Heart right ventricle (tissue), 16 donors: ENCODE measurements at regions not wholly inside any gene's neighbourhood (a gene's known extent, or its start where the extent isn't known, plus 50 kb on each side); places are given as distances from the start of the nearest gene placed in this dataset.
A peak's percentile ranks its signal among the peaks of the same experiment; 100 is the strongest.

Source experiments
- ATAC-seq, 8 donors: fragments of 200-7000 bp; cut with Tn5 transposase; one replicate each; pipeline ENCODE4 v1.9.1; 2020; ENCODE audit warnings: mild to moderate bottlenecking in 8 of 8, moderate library complexity in 8 of 8, moderate number of reproducible peaks in 1 of 8
- DNase-seq, 2 donors: peaks; one replicate each; pipeline ENCODE4 v3.0.0-alpha.2; 2020
- H3K27ac ChIP-seq, 10 donors: fragments of 200-600 bp; sonication (generic) in 2 of 10; one replicate each; pipeline versions ENCODE4 v1.5.0 to v1.8.0; 2020 to 2022; ENCODE audit warnings: mild to moderate bottlenecking in 3 of 10
- H3K27me3 ChIP-seq, 7 donors: fragments of 200-600 bp; one replicate each; pipeline ENCODE4 v1.8.0; 2021 to 2022; ENCODE audit warnings: mild to moderate bottlenecking in 2 of 7
- H3K36me3 ChIP-seq, 9 donors: fragments of 200-600 bp; sonication (generic) in 1 of 9; one replicate each; pipeline versions ENCODE4 v1.5.0 to v1.8.0; 2020 to 2022; ENCODE audit warnings: mild to moderate bottlenecking in 2 of 9
- H3K4me1 ChIP-seq, 9 donors: fragments of 200-600 bp; sonication (generic) in 1 of 9; one replicate each; pipeline versions ENCODE4 v1.5.0 to v1.8.0; 2020 to 2022; ENCODE audit warnings: mild to moderate bottlenecking in 4 of 9
- H3K4me3 ChIP-seq, 10 donors: fragments of 200-600 bp; sonication (generic) in 2 of 10; one replicate each; pipeline versions ENCODE4 v1.5.0 to v1.8.0; 2020 to 2022; ENCODE audit warnings: mild to moderate bottlenecking in 7 of 10, moderate library complexity in 2 of 10
- H3K9me3 ChIP-seq, 11 donors: fragments of 200-600 bp in 10 of 11; sonication (generic) in 2 of 11; one replicate each; pipeline versions ENCODE4 v1.5.0 to v1.8.0; 2013 to 2022; ENCODE audit warnings: mild to moderate bottlenecking in 2 of 11, control low read depth in 1 of 11, moderate library complexity in 1 of 11
- CTCF ChIP-seq, 9 donors: fragments of 200-600 bp; sonication (generic) in 2 of 9; IDR thresholded peaks; one replicate each; pipeline versions ENCODE4 v1.5.0 to v1.8.0; 2021 to 2022; ENCODE audit warnings: antibody characterized with exemption in 9 of 9, mild to moderate bottlenecking in 5 of 9, moderate library complexity in 1 of 9
- WGBS, 2 donors: extraction: QIAGEN DNeasy Blood & Tissue Kit; methylation state at CpG; one replicate each; pipeline ENCODE4 v1.1.7; 2013; ENCODE audit warnings: inconsistent platforms in 1 of 2; 5-methylcytosine and 5-hydroxymethylcytosine counted together
- intact Hi-C, 10 donors: fragments of 100-400 bp; cut with DNase I; formaldehyde crosslinking; loops; one replicate each; pipeline versions ENCODE4 v1.11.1 to v1.14.2; 2022
- donor health status: Arrhythmogenic right ventricular cardiomyopathy.
- donor health status: ischemic (EF 13 %, LVEDD 7.1; RV severe dilation, severe dysfunction).
- donor health status: healthy with polysubstance abuse.
- donor health status: DM: no; HTN: yes; CAD: no.
- donor health status: DM: no; HTN: no; CAD: no.
- donor health status: ischemic (EF 25% LVEDD 6.9; RV normal size, moderate dysfunction).
- donor health status: ischemic (EF 25% LVEDD 5.7; RV mildly dilated, moderate dysfunction).
- donor health status: healthy.
- donor health status: DM: yes; HTN: yes; CAD: no.
- donor health status: Ischemic cardiomyopathy.
- donor health status: ischemic (EF 35%, LVEDD 5.7; RV mildly dilated, moderate dysfunction).
- donor health status: nonischemic (EF 11% LVEDD 7.7; RV severe dilation, severe dysfunction).
- donor health status: DM: yes; HTN: yes; CAD: no.
- donor health status: PGD.
- donor health status: ischemic (EF 29% LVEDD 5.4; RV normal size, mild dysfunction).
- donor health status: nonischemic (EF 23%, LVEDD 6.1; RV moderate dilation, normal function).

GRCh38 chr11:128116447-128116846 lies 470.9 kb downstream of the ETS1 start:
- H3K36me3 ChIP-seq, result no peaks in the 10 kb centered on the region
- peaks cover 0 to 17% (median 10%) of the 10 kb centered on the region in 9 donors for H3K4me1 ChIP-seq
- DNase-seq (no peak), ATAC-seq (peak in 1 of 8 donors; percentile 31)
- no peak for TF ChIP-seq CTCF (IDR thresholded peaks at IDR 0.05)
- H3K4me3 ChIP-seq, result no peak overlapping the region
- peaks cover 0 to 8% (median 0%) of the 10 kb centered on the region in 11 donors for H3K9me3 ChIP-seq
- intact Hi-C loops, result no loop called here
- H3K27ac ChIP-seq, result peak overlapping the region in 1 of 10 donors; percentile 5
- H3K27me3 ChIP-seq, result peaks cover 0 to 9% (median 0%) of the 10 kb centered on the region in 7 donors
- 48 to 54% methylated on average over 4 of the region's 4 CpGs for WGBS, 2 donors

- no peak for TF ChIP-seq CTCF (IDR thresholded peaks at IDR 0.05)
- Histone ChIP-seq H3K36me3 (no peaks in the 10 kb centered on the region), H3K9me3 (peaks cover 0 to 7% (median 0%) of the 10 kb centered on the region in 11 donors), H3K27ac (no peak overlapping the region), H3K27me3 (peaks cover 0 to 6% (median 0%) of the 10 kb centered on the region in 7 donors), H3K4me3 (no peak overlapping the region), H3K4me1 (no peaks in the 10 kb centered on the region)
- intact Hi-C loops, result no loop called here
- no peak for ATAC-seq
- no peak for DNase-seq
Measured at GRCh38 chr11:128105950-128106349, 481.4 kb downstream of the ETS1 start.

GRCh38 chr11:128105511-128105910 lies 481.8 kb downstream of the ETS1 start:
- no peak overlapping the region for H3K27ac ChIP-seq
- intact Hi-C loops, result no loop called here

GRCh38 chr11:128103278-128103873 lies 484.0 kb downstream of the ETS1 start:
- Histone ChIP-seq H3K27ac (no peak overlapping the region), H3K4me3 (no peak overlapping the region), H3K27me3 (peaks cover 0 to 6% (median 0%) of the 10 kb centered on the region in 7 donors), H3K9me3 (no peaks in the 10 kb centered on the region), H3K4me1 (no peaks in the 10 kb centered on the region), H3K36me3 (no peaks in the 10 kb centered on the region)
- WGBS, 2 donors, result 81 to 85% methylated on average over 4 of the region's 4 CpGs
- intact Hi-C loops, result no loop called here
- DNase-seq (no peak), ATAC-seq (no peak)
- no peak for TF ChIP-seq CTCF (IDR thresholded peaks at IDR 0.05)

More at GRCh38 chr11:128105511-128105910, 481.8 kb downstream of the ETS1 start:
- ATAC-seq (no peak), DNase-seq (no peak)
- Histone ChIP-seq H3K4me1 (no peaks in the 10 kb centered on the region), H3K36me3 (no peaks in the 10 kb centered on the region), H3K9me3 (peaks cover 0 to 7% (median 0%) of the 10 kb centered on the region in 11 donors), H3K27me3 (peaks cover 0 to 6% (median 0%) of the 10 kb centered on the region in 7 donors), H3K4me3 (no peak overlapping the region)
- TF ChIP-seq CTCF (IDR thresholded peaks at IDR 0.05), result no peak
